ENCODE measurements at regions not wholly inside any gene's neighbourhood (a gene's known extent, or its start where the extent isn't known, plus 50 kb on each side); places are given as distances from the start of the nearest gene placed in this dataset.

DNA sequence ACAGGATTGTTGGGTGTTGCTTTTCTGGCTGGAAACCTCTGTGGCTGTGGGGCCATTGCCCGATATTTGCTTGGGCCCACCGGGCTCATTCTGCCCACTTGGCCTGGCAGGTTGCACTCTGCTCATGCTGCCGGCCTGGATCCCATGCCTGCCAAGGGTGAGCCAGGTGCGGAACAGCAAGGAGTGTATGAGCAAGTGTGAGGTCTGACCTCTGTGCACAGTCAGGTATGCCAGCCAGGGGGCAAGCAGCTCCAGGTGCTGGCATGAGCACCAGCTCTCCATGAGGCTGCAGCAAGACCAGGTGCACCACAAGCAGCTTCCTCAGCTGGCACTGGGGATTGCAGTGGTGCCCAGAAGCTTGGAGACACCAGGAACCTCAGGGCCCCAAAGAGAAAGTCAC lies 65.4 kb upstream of the KIF5B start:
- TF ChIP-seq CTCF (IDR thresholded peaks at IDR 0.05): no peak
- no peak for TF ChIP-seq POLR2A (IDR thresholded peaks at IDR 0.05)
